Ishikawa (cell line): ENCODE measurements at regions not wholly inside any gene's neighbourhood (a gene's known extent, or its start where the extent isn't known, plus 50 kb on each side); places are given as distances from the start of the nearest gene placed in this dataset.

Experiments
- CEBPB ChIP-seq: IDR thresholded peaks from 2 replicates; pipeline ENCODE4 v1.6.1; 2012
- CREB1 ChIP-seq: IDR thresholded peaks from 2 replicates; pipeline ENCODE4 v1.6.1; 2012; ENCODE audit warnings: low read depth
- EGR1 ChIP-seq: IDR thresholded peaks from 2 replicates; pipeline ENCODE4 v1.6.1; 2012
- EP300 ChIP-seq: IDR thresholded peaks from 2 replicates; pipeline ENCODE4 v1.6.1; 2012; ENCODE audit warnings: borderline replicate concordance
- MAX ChIP-seq: IDR thresholded peaks from 2 replicates; pipeline ENCODE4 v1.6.1; 2012
- NFIC ChIP-seq: IDR thresholded peaks from 2 replicates; pipeline ENCODE4 v1.6.1; 2012
- RAD21 ChIP-seq: IDR thresholded peaks from 2 replicates; pipeline ENCODE4 v1.6.1; 2012; ENCODE audit warnings: low read depth
- REST ChIP-seq: IDR thresholded peaks from 2 replicates; pipeline ENCODE4 v1.6.1; 2012; ENCODE audit warnings: low read depth, mild to moderate bottlenecking
- TAF1 ChIP-seq: IDR thresholded peaks from 2 replicates; pipeline ENCODE4 v1.6.1; 2012; ENCODE audit warnings: low read depth, mild to moderate bottlenecking
- TEAD4 ChIP-seq: IDR thresholded peaks from 2 replicates; pipeline ENCODE4 v1.6.1; 2012
- YY1 ChIP-seq: IDR thresholded peaks from 2 replicates; pipeline ENCODE4 v1.6.1; 2012; ENCODE audit warnings: low read depth
- ZBTB7A ChIP-seq: IDR thresholded peaks from 2 replicates; pipeline ENCODE4 v1.6.1; 2012; ENCODE audit warnings: low read depth

- no peak for TF ChIP-seq YY1
- no peak for TF ChIP-seq ZBTB7A
- no peak for TF ChIP-seq REST
- no peak for TF ChIP-seq EGR1
- TF ChIP-seq CEBPB = no peak
- no peak for TF ChIP-seq EP300
- TF ChIP-seq CREB1 = no peak
- TF ChIP-seq TEAD4 = no peak
- TF ChIP-seq RAD21 = no peak
- TF ChIP-seq NFIC = no peak
- no peak for TF ChIP-seq MAX
- no peak for TF ChIP-seq TAF1
Observed at GRCh38 chr1:106651028-106651762, 405.3 kb upstream of the PRMT6 start.
